ENCODE measurements at regions not wholly inside any gene's neighbourhood (a gene's known extent, or its start where the extent isn't known, plus 50 kb on each side); places are given as distances from the start of the nearest gene placed in this dataset.

- no peak for TF ChIP-seq USF2 (IDR thresholded peaks at IDR 0.05; ENCODE audit: borderline replicate concordance, low read depth, low read length)
Observed at GRCh38 chr5:175790796-175791195, 80.6 kb upstream of the CPLX2 start (continued).

GRCh38 chr5:175795959-175796358 lies 75.4 kb upstream of the CPLX2 start:
- H3K9me3 ChIP-seq (replicated peaks; ENCODE audit: control insufficient read depth, insufficient read depth, low read length), result no peaks in the 10 kb centered on the region; the same call in 2 of the 3 replicates
- no peak for TF ChIP-seq TBL1XR1 (IDR thresholded peaks at IDR 0.05; ENCODE audit: low read depth, low read length)
- no peak for TF ChIP-seq USF1 (IDR thresholded peaks at IDR 0.05; ENCODE audit: borderline replicate concordance, extremely low read length, insufficient read depth, low read depth, low read length)
- no peak for TF ChIP-seq EED (IDR thresholded peaks at IDR 0.05; ENCODE audit: low read depth)
- TF ChIP-seq EGR1 (IDR thresholded peaks at IDR 0.05; ENCODE audit: borderline replicate concordance in 1 of 2, low read depth in 2 of 2, low read length in 2 of 2), result no peak
- no peak for TF ChIP-seq MAX (IDR thresholded peaks at IDR 0.05; ENCODE audit: low read depth, low read length)
- TF ChIP-seq SUZ12 (IDR thresholded peaks at IDR 0.05; ENCODE audit: unreplicated experiment), result no peak
- no peak for TF ChIP-seq MYC (IDR thresholded peaks at IDR 0.05; ENCODE audit: insufficient read depth, insufficient read length, insufficient replicate concordance, low read length, severe bottlenecking)
- TF ChIP-seq EZH2 (IDR thresholded peaks at IDR 0.05; ENCODE audit: borderline replicate concordance, control insufficient read depth, low read depth, low read length), result no peak
- TF ChIP-seq YY1 (IDR thresholded peaks at IDR 0.05; ENCODE audit: low read depth, low read length), result no peak
- TF ChIP-seq RELA (IDR thresholded peaks at IDR 0.05; ENCODE audit: borderline replicate concordance, partially characterized antibody), result no peak
- TF ChIP-seq ZNF622 (IDR thresholded peaks at IDR 0.05), result no peak
- no peak for TF ChIP-seq NR2C1 (IDR thresholded peaks at IDR 0.05)
- TF ChIP-seq ZBTB11 (CRISPR knock-in tag; IDR thresholded peaks at IDR 0.05), result no peak
- no peak for TF ChIP-seq TAF1 (IDR thresholded peaks at IDR 0.05; ENCODE audit: borderline replicate concordance, low read depth, low read length)
- TF ChIP-seq STAT1 (conservative IDR thresholded peaks at IDR 0.05), result no peak
- no peak for TF ChIP-seq RB1 (IDR thresholded peaks at IDR 0.05; ENCODE audit: borderline replicate concordance)
- no peak for TF ChIP-seq EP300 (IDR thresholded peaks at IDR 0.05; ENCODE audit: borderline replicate concordance in 1 of 2, control insufficient read depth in 1 of 2, low read depth in 2 of 2, low read length in 2 of 2)
- no peak for TF ChIP-seq PML (IDR thresholded peaks at IDR 0.05; ENCODE audit: low read length)
- no TSS peak for BruUV-seq (replicated peaks)
- no peaks in the 10 kb centered on the region for H4K20me1 ChIP-seq (ENCODE audit: control insufficient read depth, insufficient read depth)
- no peak overlapping the region for H2AFZ ChIP-seq (ENCODE audit: control insufficient read depth, low read depth, low read length)
- ChIA-PET POLR2A (no interaction called here), SMC1A (ENCODE audit: uncharacterized antibody, unreplicated experiment) (no interaction called here), RAD21 (ENCODE audit: unreplicated experiment) (no interaction called here), CTCF (no interaction called here)
- no peak overlapping the region for H3K4me3 ChIP-seq
- intact Hi-C loops (cut with micrococcal nuclease; ENCODE audit: unreplicated experiment), result no loop called here
- H3K4me1 ChIP-seq (ENCODE audit: control insufficient read depth, insufficient read depth, low read length), result no peaks in the 10 kb centered on the region
- in situ Hi-C loops (cut with MboI), result no loop called here
- H3K27ac ChIP-seq (ENCODE audit: control insufficient read depth, insufficient read depth), result no peak overlapping the region
- no peak overlapping the region for H3K9ac ChIP-seq (ENCODE audit: control insufficient read depth, insufficient read depth, low read length)
- H3K27me3 ChIP-seq (replicated peaks in 1 of 2; ENCODE audit: control insufficient read depth in 2 of 2, insufficient read depth in 2 of 2, low read length in 1 of 2), result peaks cover 5 to 7% of the 10 kb centered on the region in 2 experiments; a peak in 3 of 4 replicates
- no peak overlapping the region for H3K4me2 ChIP-seq (ENCODE audit: control insufficient read depth, insufficient read depth)
- FAIRE-seq (no peak), ATAC-seq (no peak), DNase-seq (ENCODE audit: low read depth, low spot score) (no peak)
- WGBS (ENCODE audit: insufficient coverage, insufficient replicate concordance, low lambda C conversion rate, missing lambda C conversion rate), result 4% methylated on average over 3 of the region's 3 CpGs
- H3K79me2 ChIP-seq (ENCODE audit: control insufficient read depth, insufficient read depth, low read length), result no peaks in the 10 kb centered on the region
- no peaks in the 10 kb centered on the region for H3K36me3 ChIP-seq (ENCODE audit: control insufficient read depth in 2 of 2, insufficient read depth in 2 of 2, low read length in 1 of 2)
